ENCODE measurements at regions not wholly inside any gene's neighbourhood (a gene's known extent, or its start where the extent isn't known, plus 50 kb on each side); places are given as distances from the start of the nearest gene placed in this dataset.

- TF ChIP-seq FOXK2 (IDR thresholded peaks at IDR 0.05), result no peak
- TF ChIP-seq SP1 (IDR thresholded peaks at IDR 0.05), result no peak
- no peak for TF ChIP-seq FOXA1 (IDR thresholded peaks at IDR 0.05)
- TF ChIP-seq FOXM1 (IDR thresholded peaks at IDR 0.05; ENCODE audit: borderline replicate concordance), result no peak
- TF ChIP-seq SUZ12 (IDR thresholded peaks at IDR 0.05), result no peak
- no peak for TF ChIP-seq ARNT (IDR thresholded peaks at IDR 0.05)
- no peak for TF ChIP-seq TARDBP (IDR thresholded peaks at IDR 0.05)
- TF ChIP-seq CTBP1 (IDR thresholded peaks at IDR 0.05; ENCODE audit: borderline replicate concordance), result no peak
- no peak for TF ChIP-seq BHLHE40 (IDR thresholded peaks at IDR 0.05; ENCODE audit: borderline replicate concordance)
Measured at GRCh38 chr13:111850458-111850857, 216.5 kb upstream of the SOX1 start.

Data from HEK293T (cell line).